HepG2 (cell line): ENCODE measurements at regions not wholly inside any gene's neighbourhood (a gene's known extent, or its start where the extent isn't known, plus 50 kb on each side); places are given as distances from the start of the nearest gene placed in this dataset.

ENCODE experiments used
- CTCF ChIP-seq: sonication (generic); formaldehyde crosslinking; IDR thresholded peaks from 2 replicates; pipeline ENCODE4 v1.5.0; 2020; ENCODE audit warnings: mild to moderate bottlenecking, missing genetic modification reagents, moderate library complexity
- EP300 ChIP-seq, 3 experiments: sonication (generic) in 1 of 3; formaldehyde crosslinking in 1 of 3; IDR thresholded peaks; 2 replicates each; pipeline versions ENCODE4 v1.5.1 to v1.6.1; 2011 to 2020; ENCODE audit warnings: low read depth in 2 of 3, low read length in 2 of 3, borderline replicate concordance in 1 of 3, improper control_type of control experiment in 1 of 3, mild to moderate bottlenecking in 1 of 3, missing genetic modification reagents in 1 of 3, moderate library complexity in 1 of 3
- NKX3-1 ChIP-seq: sonication (generic); formaldehyde crosslinking; IDR thresholded peaks from 2 replicates; pipeline ENCODE4 v1.5.0; 2020; ENCODE audit warnings: missing genetic modification reagents
- ZSCAN30 ChIP-seq: sonication (generic); formaldehyde crosslinking; IDR thresholded peaks from 2 replicates; pipeline ENCODE4 v1.5.0; 2020; ENCODE audit warnings: mild to moderate bottlenecking, missing genetic modification reagents

GRCh38 chrY:8035653-8036052 lies 1124.1 kb upstream of the AMELY start:
- no peak for TF ChIP-seq NKX3-1 (CRISPR knock-in tag)
- no peak for TF ChIP-seq CTCF
- no peak for TF ChIP-seq EP300 (IDR thresholded peaks at IDR 0.05; ENCODE audit: low read depth in 2 of 2, low read length in 2 of 2)
- no peak for TF ChIP-seq EP300 (CRISPR knock-in tag; IDR thresholded peaks at IDR 0.05; ENCODE audit: borderline replicate concordance)
- no peak for TF ChIP-seq ZSCAN30 (CRISPR knock-in tag)
